ENCODE measurements at regions not wholly inside any gene's neighbourhood (a gene's known extent, or its start where the extent isn't known, plus 50 kb on each side); places are given as distances from the start of the nearest gene placed in this dataset.

GRCh38 chrX:44765556-44765955 is 78.3 kb upstream of the DUSP21 start:
- BruUV-seq (replicated peaks): no TSS peak
- H3K36me3 ChIP-seq (ENCODE audit: control insufficient read depth in 2 of 2, extremely low read depth in 1 of 2, insufficient read depth in 2 of 2, low read length in 2 of 2): no peaks in the 10 kb centered on the region
- H3K27ac ChIP-seq (ENCODE audit: insufficient read depth, low read depth, low read length): no peak overlapping the region
- H3K9me3 ChIP-seq (replicated peaks; ENCODE audit: control insufficient read depth, insufficient read depth, low read length): no peaks in the 10 kb centered on the region
- FAIRE-seq: no peak
- H4K20me1 ChIP-seq (replicated peaks; ENCODE audit: control insufficient read depth, extremely low read depth, insufficient read depth, low read length): no peaks in the 10 kb centered on the region
- no peak overlapping the region for H3K9ac ChIP-seq (replicated peaks; ENCODE audit: extremely low read depth, insufficient read depth, low read length)
- ChIA-PET POLR2A (no interaction called here), CTCF (no interaction called here)
- peaks cover 4% of the 10 kb centered on the region for H3K4me1 ChIP-seq (ENCODE audit: control insufficient read depth, extremely low read depth, insufficient read depth, low read length)
- peak; percentile 34 for DNase-seq (ENCODE audit: low read depth, low spot score)
- no peaks in the 10 kb centered on the region for H3K9me1 ChIP-seq (replicated peaks; ENCODE audit: control insufficient read depth, extremely low read depth, insufficient read depth, low read length)
- no peak overlapping the region for H3K4me2 ChIP-seq (ENCODE audit: insufficient read depth, low read length)
- H2AFZ ChIP-seq (ENCODE audit: low read depth, low read length): no peak overlapping the region
- H3K27me3 ChIP-seq (ENCODE audit: control insufficient read depth in 2 of 2, insufficient read depth in 2 of 2, low read length in 2 of 2): no peaks in the 10 kb centered on the region
- H3K4me3 ChIP-seq (replicated peaks in 1 of 3; ENCODE audit: insufficient read depth in 1 of 3, low read depth in 1 of 3, low read length in 3 of 3): no peak overlapping the region
- no peaks in the 10 kb centered on the region for H3K79me2 ChIP-seq (ENCODE audit: control insufficient read depth, insufficient read depth, low read length)
- dilution Hi-C loops (cut with MboI; ENCODE audit: extremely low pct_ligation_motif_present, low sequenced_read_pairs) (no loop called here), intact Hi-C loops (cut with micrococcal nuclease) (no loop called here)
- TF ChIP-seq GATA2 (IDR thresholded peaks at IDR 0.05; ENCODE audit: insufficient read depth, insufficient read length, low read depth, low read length): no peak
- no peak for TF ChIP-seq POLR2A (IDR thresholded peaks at IDR 0.05; ENCODE audit: low read depth, low read length)
- no peak for TF ChIP-seq JUN (IDR thresholded peaks at IDR 0.05; ENCODE audit: borderline replicate concordance, insufficient read depth, insufficient read length, low read depth)
- no peak for TF ChIP-seq MYC (IDR thresholded peaks at IDR 0.05; ENCODE audit: low read depth, low read length)
- no peak for TF ChIP-seq EZH2 (IDR thresholded peaks at IDR 0.05; ENCODE audit: borderline replicate concordance, low read depth, low read length, severe bottlenecking)
- TF ChIP-seq MAX (IDR thresholded peaks at IDR 0.05; ENCODE audit: insufficient read depth, insufficient read length): no peak
- no peak for TF ChIP-seq FOS (IDR thresholded peaks at IDR 0.05; ENCODE audit: borderline replicate concordance, insufficient read depth, low read length)
- TF ChIP-seq POLR2AphosphoS5 (IDR thresholded peaks at IDR 0.05; ENCODE audit: insufficient read depth, low read depth, low read length): no peak
- TF ChIP-seq CTCF (IDR thresholded peaks at IDR 0.05; ENCODE audit: extremely low read depth in 1 of 2, insufficient read depth in 1 of 2, low read depth in 1 of 2, low read length in 2 of 2): no peak
